ENCODE measurements at regions not wholly inside any gene's neighbourhood (a gene's known extent, or its start where the extent isn't known, plus 50 kb on each side); places are given as distances from the start of the nearest gene placed in this dataset.
"Not testable (repeated sequence)": the region's sequence is repeated elsewhere in the genome, so short reads cannot be mapped to it uniquely, and the experiment has no call there.

GRCh38 chr17:18546514-18547398 is 70.2 kb downstream of the LGALS9C start:
- DNase-seq, result not testable (repeated sequence)

GRCh38 chr17:18557086-18557485 is 80.5 kb downstream of the LGALS9C start:
- DNase-seq, result not testable (repeated sequence)

- DNase-seq, result not testable (repeated sequence)
Measured at GRCh38 chr17:18563381-18564098, 80.7 kb downstream of the TBC1D28 start.

GRCh38 chr17:18564099-18564448 is 80.1 kb downstream of the TBC1D28 start:
- DNase-seq, result peak; percentile 16

- DNase-seq, result not testable (repeated sequence)
Measured at GRCh38 chr17:18568108-18568995, 75.8 kb downstream of the TBC1D28 start.

GRCh38 chr17:18569489-18569913 is 74.7 kb downstream of the TBC1D28 start:
- DNase-seq, result not testable (repeated sequence)

- DNase-seq, result not testable (repeated sequence)
Measured at GRCh38 chr17:18572536-18572935, 71.7 kb downstream of the TBC1D28 start.

- not testable (repeated sequence) for DNase-seq
Measured at GRCh38 chr17:18574137-18574536, 70.1 kb downstream of the TBC1D28 start.
